ENCODE measurements at regions not wholly inside any gene's neighbourhood (a gene's known extent, or its start where the extent isn't known, plus 50 kb on each side); places are given as distances from the start of the nearest gene placed in this dataset.

- no peak for TF ChIP-seq POLR2A (IDR thresholded peaks at IDR 0.05)
- no peak for TF ChIP-seq CTCF (IDR thresholded peaks at IDR 0.05)
- no peak for TF ChIP-seq POLR2AphosphoS5 (IDR thresholded peaks at IDR 0.05)
- no peak for TF ChIP-seq EP300 (IDR thresholded peaks at IDR 0.05; ENCODE audit: low read depth)
Observed at GRCh38 chr4:82230306-82230705, 143.5 kb downstream of the HNRNPD start.

Data from transverse colon (tissue), 4 donors.